Adrenal gland (tissue), 9 donors: ENCODE measurements at regions not wholly inside any gene's neighbourhood (a gene's known extent, or its start where the extent isn't known, plus 50 kb on each side); places are given as distances from the start of the nearest gene placed in this dataset.

Experiments
- DNase-seq, 7 donors: peaks; one replicate each; pipeline ENCODE4 v3.0.0-alpha.2; 2019 to 2020
- H3K27ac ChIP-seq, 5 donors: fragments of 200-600 bp; sonication (generic) in 4 of 5; 1 replicate in 3 of 5; 2 replicates in 2 of 5; pipeline versions ENCODE4 v1.5.1 to v1.8.0; 2016 to 2020; ENCODE audit warnings: mild to moderate bottlenecking in 1 of 5
- H3K27me3 ChIP-seq: fragments of 200-600 bp; 2 replicates; pipeline ENCODE4 v1.8.0; 2021
- H3K36me3 ChIP-seq, 2 donors: fragments of 200-600 bp; replicated peaks in 1 of 2; 1 replicate in 1 of 2; 2 replicates in 1 of 2; pipeline versions ENCODE4 v1.5.1 to v1.8.0; 2018 to 2022
- H3K4me1 ChIP-seq, 2 donors: fragments of 200-600 bp; replicated peaks in 1 of 2; 1 replicate in 1 of 2; 2 replicates in 1 of 2; pipeline versions ENCODE4 v1.5.1 to v1.8.0; 2018 to 2021
- H3K4me3 ChIP-seq, 4 donors: fragments of 200-600 bp; sonication (generic) in 3 of 4; one replicate each; pipeline ENCODE4 v1.5.1; 2016 to 2018
- H3K9me3 ChIP-seq, 3 donors: fragments of 200-600 bp; sonication (generic) in 1 of 3; replicated peaks in 1 of 3; 1 replicate in 2 of 3; 2 replicates in 1 of 3; pipeline versions ENCODE4 v1.5.1 to v1.8.0; 2016 to 2021
- POLR2A ChIP-seq, 2 donors: fragments of 450-650 bp; IDR thresholded peaks; one replicate each; pipeline ENCODE4 v1.6.1; 2017; ENCODE audit warnings: antibody characterized with exemption in 2 of 2, mild to moderate bottlenecking in 2 of 2, moderate library complexity in 1 of 2
- WGBS, 4 donors: extraction: QIAGEN DNeasy Blood & Tissue Kit in 2 of 4; methylation state at CpG; one replicate each; pipeline versions ENCODE4 v1.1.5 to v1.1.7; 2013 to 2017; 5-methylcytosine and 5-hydroxymethylcytosine counted together
- intact Hi-C, 2 donors: fragments of 100-400 bp; cut with DNase I; formaldehyde crosslinking; loops; one replicate each; pipeline versions ENCODE4 v1.14.1 to v1.15.0; 2022 to 2023
- TF ChIP-seq, protein P1 (sequence below), 6 experiments: fragments of 450-650 bp in 4 of 6; fragments of 200-600 bp in 2 of 6; sonication (generic) in 1 of 6; IDR thresholded peaks; 1 replicate in 5 of 6; 2 replicates in 1 of 6; pipeline versions ENCODE4 v1.5.1 to v1.8.0; 2016 to 2021; ENCODE audit warnings: antibody characterized with exemption in 6 of 6, mild to moderate bottlenecking in 2 of 6, moderate library complexity in 1 of 6
- donor health status: healthy with polysubstance abuse.
- donor health status: Bipolar disorder and iron deficiency.
- donor health status: DM: yes; HTN: yes; CAD: no.
- donor health status: DM: no; HTN: no; CAD: no.
- donor health status: DM: no; HTN: no; CAD: no.

DNA sequence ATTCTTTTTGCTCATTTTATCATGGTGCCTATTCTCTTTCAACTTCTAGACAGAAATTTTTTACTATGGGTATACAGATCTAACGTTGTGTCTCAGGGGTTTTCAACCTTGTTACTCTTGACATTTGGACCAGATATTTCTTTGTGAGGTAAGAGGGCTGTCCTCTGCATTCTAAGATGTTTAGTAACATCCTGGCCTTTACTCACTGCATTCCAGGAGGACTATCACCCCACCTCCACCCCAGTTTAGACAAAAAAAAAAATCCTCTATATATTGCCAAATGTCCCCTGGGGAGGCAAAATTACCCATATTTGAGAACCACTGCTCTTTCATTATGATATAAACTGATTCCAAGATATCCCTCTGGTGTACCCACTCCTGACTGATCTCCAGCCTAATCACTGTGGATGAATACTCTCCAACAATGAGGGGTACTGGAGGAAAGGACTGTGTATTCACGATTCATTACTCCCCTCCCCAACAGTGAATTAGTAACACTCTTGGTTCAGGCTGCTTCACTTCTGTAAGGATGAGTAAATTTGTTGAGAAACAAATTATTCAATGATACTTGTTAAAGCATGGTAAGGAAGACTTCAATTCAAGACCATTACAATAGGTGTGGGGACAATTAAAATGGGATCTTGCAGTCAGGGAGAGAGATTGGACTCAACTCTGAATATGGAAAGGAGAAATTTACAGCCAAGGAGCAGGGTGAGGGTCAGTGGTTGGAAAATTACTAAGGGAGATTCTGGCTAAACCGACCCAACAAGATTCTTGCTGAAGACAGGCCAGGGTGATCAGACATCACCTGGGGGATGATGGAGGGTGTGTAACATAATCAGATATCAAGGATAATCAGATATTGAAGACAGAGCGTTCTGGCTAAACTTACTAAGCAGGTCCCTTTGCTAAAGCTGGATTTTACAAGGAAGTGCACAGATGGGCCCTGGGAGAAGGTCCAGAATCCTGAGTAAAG lies 123.8 kb upstream of the DAZL start:
- no peaks in the 10 kb centered on the region for H3K9me3 ChIP-seq
- H3K27me3 ChIP-seq, result no peaks in the 10 kb centered on the region
- intact Hi-C loops, result no loop called here
- no peak for DNase-seq
- no peak for TF ChIP-seq POLR2A (IDR thresholded peaks at IDR 0.05)
- TF ChIP-seq, protein P1, sequence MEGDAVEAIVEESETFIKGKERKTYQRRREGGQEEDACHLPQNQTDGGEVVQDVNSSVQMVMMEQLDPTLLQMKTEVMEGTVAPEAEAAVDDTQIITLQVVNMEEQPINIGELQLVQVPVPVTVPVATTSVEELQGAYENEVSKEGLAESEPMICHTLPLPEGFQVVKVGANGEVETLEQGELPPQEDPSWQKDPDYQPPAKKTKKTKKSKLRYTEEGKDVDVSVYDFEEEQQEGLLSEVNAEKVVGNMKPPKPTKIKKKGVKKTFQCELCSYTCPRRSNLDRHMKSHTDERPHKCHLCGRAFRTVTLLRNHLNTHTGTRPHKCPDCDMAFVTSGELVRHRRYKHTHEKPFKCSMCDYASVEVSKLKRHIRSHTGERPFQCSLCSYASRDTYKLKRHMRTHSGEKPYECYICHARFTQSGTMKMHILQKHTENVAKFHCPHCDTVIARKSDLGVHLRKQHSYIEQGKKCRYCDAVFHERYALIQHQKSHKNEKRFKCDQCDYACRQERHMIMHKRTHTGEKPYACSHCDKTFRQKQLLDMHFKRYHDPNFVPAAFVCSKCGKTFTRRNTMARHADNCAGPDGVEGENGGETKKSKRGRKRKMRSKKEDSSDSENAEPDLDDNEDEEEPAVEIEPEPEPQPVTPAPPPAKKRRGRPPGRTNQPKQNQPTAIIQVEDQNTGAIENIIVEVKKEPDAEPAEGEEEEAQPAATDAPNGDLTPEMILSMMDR (IDR thresholded peaks at IDR 0.05), result no peak
- no peaks in the 10 kb centered on the region for H3K4me1 ChIP-seq
- H3K36me3 ChIP-seq, result no peaks in the 10 kb centered on the region
- 71 to 80% (median 77%) methylated on average over 4 of the region's 4 CpGs for whole genome bisulfite sequencing, 4 donors
- H3K4me3 ChIP-seq, result no peak overlapping the region
- no peak overlapping the region for H3K27ac ChIP-seq

DNA sequence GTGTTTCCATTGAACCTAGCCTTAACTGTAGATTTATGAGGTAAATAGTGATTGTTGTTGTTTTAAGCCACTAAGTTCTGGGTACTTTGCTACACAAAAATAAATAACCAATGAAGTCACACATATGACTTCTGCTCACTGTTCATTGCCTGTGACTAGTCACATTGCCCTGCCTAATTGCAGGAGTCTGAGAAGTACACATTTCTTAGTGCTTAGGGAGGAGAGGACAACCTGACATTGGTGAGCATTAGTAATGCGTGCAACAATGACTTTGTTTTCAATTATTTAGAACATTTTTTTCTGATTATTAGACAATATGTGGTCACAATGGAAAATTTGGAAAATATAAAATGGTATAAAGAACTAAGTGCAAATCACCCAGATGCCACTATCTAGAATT lies 133.2 kb upstream of the DAZL start:
- WGBS, 4 donors, result 91 to 98% (median 93%) methylated on average over 1 of the region's 1 CpG
- Histone ChIP-seq H3K4me1 (no peaks in the 10 kb centered on the region), H3K27me3 (no peaks in the 10 kb centered on the region), H3K27ac (no peak overlapping the region), H3K9me3 (no peaks in the 10 kb centered on the region), H3K4me3 (no peak overlapping the region), H3K36me3 (no peaks in the 10 kb centered on the region)
- TF ChIP-seq POLR2A (IDR thresholded peaks at IDR 0.05), result no peak
- TF ChIP-seq, protein P1 (IDR thresholded peaks at IDR 0.05), result no peak
- no peak for DNase-seq
- intact Hi-C loops, result no loop called here

DNA sequence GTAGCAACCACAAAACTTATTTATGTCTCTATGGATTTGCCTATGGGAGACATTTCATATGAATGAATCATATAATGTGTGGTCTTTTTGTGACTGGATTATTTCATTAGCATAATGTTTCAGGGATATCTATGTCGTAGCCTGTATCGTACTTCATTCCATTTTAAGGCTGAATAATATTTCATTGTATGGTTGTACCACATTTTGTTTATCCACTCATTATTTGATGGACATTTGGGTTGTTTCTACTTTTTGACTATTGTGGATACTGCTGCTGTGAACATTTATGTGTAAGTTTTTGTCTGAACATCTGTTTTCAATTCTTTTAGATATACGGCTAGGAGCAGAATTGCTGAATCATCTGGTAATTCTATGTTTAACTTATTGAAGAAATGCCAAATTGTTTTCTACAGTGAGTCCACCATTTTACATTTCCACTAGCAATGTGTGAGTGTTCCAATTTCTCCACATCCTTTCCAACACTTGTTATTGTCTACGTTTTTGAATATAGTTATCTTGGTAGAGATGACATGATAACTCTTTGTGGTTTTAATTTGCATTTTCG lies 134.4 kb upstream of the DAZL start:
- Histone ChIP-seq H3K4me1 (no peaks in the 10 kb centered on the region), H3K4me3 (no peak overlapping the region), H3K27me3 (no peaks in the 10 kb centered on the region), H3K9me3 (no peaks in the 10 kb centered on the region), H3K36me3 (no peaks in the 10 kb centered on the region), H3K27ac (no peak overlapping the region)
- no peak for DNase-seq
- 71 to 86% (median 74%) methylated on average over 5 of the region's 5 CpGs for WGBS, 4 donors
- intact Hi-C loops, result no loop called here
- TF ChIP-seq, protein P1 (IDR thresholded peaks at IDR 0.05), result no peak
- TF ChIP-seq POLR2A (IDR thresholded peaks at IDR 0.05), result no peak

GRCh38 chr3:16740515-16740914 lies 135.3 kb upstream of the DAZL start:
- Histone ChIP-seq H3K9me3 (no peaks in the 10 kb centered on the region), H3K4me3 (no peak overlapping the region), H3K36me3 (no peaks in the 10 kb centered on the region), H3K27ac (no peak overlapping the region), H3K27me3 (no peaks in the 10 kb centered on the region), H3K4me1 (no peaks in the 10 kb centered on the region)
- DNase-seq, result no peak
- intact Hi-C loops, result no loop called here
- no peak for TF ChIP-seq POLR2A (IDR thresholded peaks at IDR 0.05)
- TF ChIP-seq, protein P1 (IDR thresholded peaks at IDR 0.05), result no peak
- whole genome bisulfite sequencing, 4 donors, result 74 to 100% (median 91%) methylated on average over 1 of the region's 1 CpG
